Small intestine (tissue), 7 donors: ENCODE measurements at regions not wholly inside any gene's neighbourhood (a gene's known extent, or its start where the extent isn't known, plus 50 kb on each side); places are given as distances from the start of the nearest gene placed in this dataset.

Experiments used
- DNase-seq, 2 donors: peaks; one replicate each; pipeline versions ENCODE4 v3.0.0 to v3.0.0-alpha.2; 2013
- FAIRE-seq: peaks from 2 replicates; lab custom pipeline; 2012; peaks lifted over from hg19 to GRCh38; lab: Jason Lieb, UNC
- H3K27ac ChIP-seq, 3 donors: one replicate each; pipeline ENCODE4 v1.5.1; 2013; ENCODE audit warnings: low read length in 2 of 3, mild to moderate bottlenecking in 2 of 3, control low read depth in 1 of 3, inconsistent platforms in 1 of 3, low read depth in 1 of 3, moderate library complexity in 1 of 3
- H3K27me3 ChIP-seq, 3 donors: one replicate each; pipeline ENCODE4 v1.6.1; 2013; ENCODE audit warnings: low read length in 3 of 3, inconsistent platforms in 1 of 3; ENCODE audit not compliant: control insufficient read depth in 3 of 3, insufficient read depth in 3 of 3
- H3K36me3 ChIP-seq, 3 donors: one replicate each; pipeline ENCODE4 v1.6.1; 2013; ENCODE audit warnings: low read length in 3 of 3, inconsistent platforms in 1 of 3, low read depth in 1 of 3, mild to moderate bottlenecking in 1 of 3, moderate library complexity in 1 of 3; ENCODE audit not compliant: control insufficient read depth in 3 of 3, insufficient read depth in 2 of 3
- H3K4me1 ChIP-seq, 3 donors: one replicate each; pipeline ENCODE4 v1.6.1; 2013; ENCODE audit warnings: low read length in 2 of 3, inconsistent platforms in 1 of 3, low read depth in 1 of 3, mild to moderate bottlenecking in 1 of 3, moderate library complexity in 1 of 3; ENCODE audit not compliant: control insufficient read depth in 3 of 3, insufficient read depth in 2 of 3
- H3K4me3 ChIP-seq, 3 donors: one replicate each; pipeline ENCODE4 v1.5.1; 2013; ENCODE audit warnings: low read length in 3 of 3, control low read depth in 1 of 3, inconsistent platforms in 1 of 3, low read depth in 1 of 3, mild to moderate bottlenecking in 1 of 3, moderate library complexity in 1 of 3
- H3K9me3 ChIP-seq, 2 donors: one replicate each; pipeline ENCODE4 v1.6.1; 2013; ENCODE audit warnings: low read depth in 1 of 2, low read length in 1 of 2; ENCODE audit not compliant: control insufficient read depth in 2 of 2, insufficient read depth in 1 of 2
- WGBS, 3 donors: extraction: QIAGEN DNeasy Blood & Tissue Kit; methylation state at CpG; one replicate each; pipeline ENCODE4 v1.1.7; 2013; 5-methylcytosine and 5-hydroxymethylcytosine counted together
- donor health status: healthy with polysubstance abuse.
- donor health status: control.
- donor health status: control.
- donor health status: Bipolar disorder and iron deficiency.
- donor health status: healthy.

DNA sequence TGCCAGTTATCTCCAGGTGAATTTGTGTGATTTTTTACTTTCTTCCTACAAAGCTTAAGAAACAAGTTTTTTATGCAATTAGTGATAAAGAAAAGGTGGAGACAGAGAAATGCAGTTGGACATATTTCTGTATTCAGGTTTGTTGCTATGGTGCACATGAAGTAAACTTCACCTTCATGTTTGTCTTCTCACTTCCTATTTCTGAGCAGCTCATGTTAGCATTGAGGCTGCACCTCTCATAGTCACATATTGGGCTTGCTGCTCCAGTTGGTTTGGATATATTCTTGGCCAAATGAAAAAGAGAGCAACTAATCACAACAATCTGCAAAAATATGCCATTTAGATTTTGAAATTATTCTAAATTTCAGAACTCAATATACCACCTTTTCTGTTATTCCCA, 475.6 kb upstream of the ZWINT start:
- H3K4me3 ChIP-seq: no peak overlapping the region
- no peak for FAIRE-seq

DNA sequence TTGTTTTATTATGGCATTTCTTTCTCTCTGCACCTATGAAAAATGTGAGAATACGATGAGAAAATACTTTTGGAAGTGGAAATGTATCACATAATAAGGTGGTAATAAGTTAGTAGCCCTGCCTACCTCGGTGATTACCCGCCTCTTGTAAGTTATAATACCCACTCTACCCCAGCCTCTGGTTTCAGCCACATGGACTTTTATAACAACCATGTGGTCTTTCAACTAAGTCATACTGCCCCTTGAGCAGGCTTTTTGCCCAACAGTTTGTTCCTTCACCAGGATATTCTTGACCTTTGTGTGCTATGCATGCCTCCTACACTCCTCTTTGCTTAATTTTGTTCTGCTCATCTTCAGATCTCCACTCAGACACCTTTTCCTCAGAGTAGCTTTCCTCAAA, 470.6 kb upstream of the ZWINT start:
- Histone ChIP-seq H3K4me1 (no peaks in the 10 kb centered on the region), H3K27me3 (no peaks in the 10 kb centered on the region), H3K4me3 (no peak overlapping the region), H3K9me3 (no peaks in the 10 kb centered on the region), H3K36me3 (no peaks in the 10 kb centered on the region), H3K27ac (no peak overlapping the region)
- no peak for DNase-seq
- no peak for FAIRE-seq
- WGBS, 3 donors: 45 to 57% (median 47%) methylated on average over 3 of the region's 3 CpGs

More for the DNA sequence above, 475.6 kb upstream of the ZWINT start:
- Histone ChIP-seq H3K27me3 (no peaks in the 10 kb centered on the region), H3K9me3 (no peaks in the 10 kb centered on the region), H3K27ac (no peak overlapping the region), H3K4me1 (no peaks in the 10 kb centered on the region), H3K36me3 (no peaks in the 10 kb centered on the region)
- DNase-seq: no peak

DNA sequence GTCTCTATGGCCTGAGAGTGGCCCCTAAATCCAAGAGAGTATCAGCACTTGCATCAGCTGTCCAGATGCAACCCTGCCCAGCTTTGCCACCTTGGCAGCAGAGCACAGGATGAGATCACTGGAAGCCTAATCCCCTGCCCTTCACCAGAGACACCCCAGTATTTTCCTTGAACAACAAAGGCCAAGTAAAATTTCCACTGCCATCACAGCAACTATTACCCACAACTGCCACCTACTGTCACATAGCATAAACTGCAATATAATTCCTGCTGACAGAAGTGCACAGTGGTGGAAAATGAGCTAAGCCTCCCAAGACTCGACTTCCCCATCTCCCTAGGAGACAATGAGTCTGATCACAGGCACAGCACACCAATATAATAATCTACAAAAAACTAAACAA, 462.8 kb upstream of the ZWINT start:
- Histone ChIP-seq H3K27me3 (no peaks in the 10 kb centered on the region), H3K27ac (no peak overlapping the region), H3K4me3 (no peak overlapping the region), H3K36me3 (no peaks in the 10 kb centered on the region), H3K4me1 (no peaks in the 10 kb centered on the region), H3K9me3 (peaks cover 2 to 27% of the 10 kb centered on the region in 2 donors)
- DNase-seq (no peak), FAIRE-seq (no peak)
- WGBS, 3 donors: 18 to 32% (median 28%) methylated on average over 1 of the region's 1 CpG

DNA sequence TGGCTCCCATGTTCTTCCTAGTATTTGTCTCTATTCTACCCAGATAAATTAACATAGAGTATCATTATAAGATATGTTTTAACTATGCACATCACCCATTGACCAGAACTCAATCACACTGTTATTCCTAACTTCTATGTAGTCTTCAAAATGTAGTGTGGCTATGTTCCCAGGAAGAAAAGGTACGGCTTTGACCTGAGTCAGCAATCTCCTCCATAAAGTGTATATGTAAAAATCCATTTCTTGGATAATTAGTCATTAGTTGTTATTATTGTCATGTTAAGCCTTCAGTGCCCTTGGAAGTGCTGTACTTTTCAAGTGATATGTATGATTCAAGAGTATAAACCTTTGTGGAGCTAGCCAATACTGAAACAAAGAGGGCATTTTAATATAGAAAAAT, 444.0 kb upstream of the ZWINT start:
- no peak for DNase-seq
- WGBS, 3 donors: 0 to 41% (median 35%) methylated on average over 1 of the region's 1 CpG

DNA sequence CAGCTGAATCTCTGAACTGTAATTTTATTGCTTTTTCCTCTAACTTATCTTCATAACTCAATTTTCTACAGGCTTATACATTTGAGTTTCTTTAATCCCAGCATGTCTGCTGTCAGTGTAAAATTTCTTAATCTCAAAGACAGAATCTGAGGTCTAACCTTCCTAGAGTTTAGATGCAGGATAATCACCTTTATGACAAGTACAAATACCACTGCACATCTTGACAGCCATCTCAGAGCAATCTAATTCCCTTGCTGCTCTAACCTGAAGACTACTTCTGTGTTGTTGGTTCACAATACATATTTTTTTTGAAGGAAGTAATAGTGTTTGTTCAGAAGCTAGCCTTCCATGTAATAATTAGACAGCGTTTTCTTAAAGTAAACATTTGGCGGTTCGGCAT, 424.2 kb upstream of the ZWINT start:
- H3K4me1 ChIP-seq: no peaks in the 10 kb centered on the region
- no peaks in the 10 kb centered on the region for H3K36me3 ChIP-seq
- H3K27me3 ChIP-seq: no peaks in the 10 kb centered on the region
- 44 to 63% (median 53%) methylated on average over 3 of the region's 3 CpGs for WGBS, 3 donors
- H3K27ac ChIP-seq: no peak overlapping the region
- DNase-seq (no peak), FAIRE-seq (no peak)
- H3K9me3 ChIP-seq: no peaks in the 10 kb centered on the region
- H3K4me3 ChIP-seq: no peak overlapping the region

More for the DNA sequence above, 444.0 kb upstream of the ZWINT start:
- no peaks in the 10 kb centered on the region for H3K36me3 ChIP-seq
- peaks cover 0 to 3% of the 10 kb centered on the region in 2 donors for H3K9me3 ChIP-seq
- no peak overlapping the region for H3K27ac ChIP-seq
- no peaks in the 10 kb centered on the region for H3K27me3 ChIP-seq
- FAIRE-seq: no peak
- no peak overlapping the region for H3K4me3 ChIP-seq
- H3K4me1 ChIP-seq: no peaks in the 10 kb centered on the region

DNA sequence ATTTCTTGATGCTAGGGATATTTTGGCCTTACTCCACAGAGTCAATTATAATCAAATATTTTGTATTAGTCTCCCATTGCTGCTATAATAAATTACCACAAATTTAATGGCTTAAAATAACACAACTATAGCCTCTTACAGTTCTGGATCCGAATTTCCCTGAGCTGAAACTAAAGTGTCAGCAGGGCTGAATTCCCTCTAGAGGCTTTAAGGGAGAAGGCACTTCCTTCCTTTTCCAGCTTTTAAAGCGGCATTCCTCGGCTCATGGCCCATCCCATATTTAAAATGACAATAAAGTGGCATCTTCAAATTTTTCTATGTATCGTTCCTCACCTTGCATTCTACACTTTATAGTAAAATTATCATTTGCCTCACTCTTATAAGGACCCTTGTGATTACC, 421.4 kb upstream of the ZWINT start:
- H3K27me3 ChIP-seq: no peaks in the 10 kb centered on the region
- 37 to 48% (median 41%) methylated on average over 4 of the region's 4 CpGs for WGBS, 3 donors
- FAIRE-seq (no peak), DNase-seq (no peak)
- H3K4me1 ChIP-seq: no peaks in the 10 kb centered on the region
- no peaks in the 10 kb centered on the region for H3K36me3 ChIP-seq
- no peak overlapping the region for H3K4me3 ChIP-seq
- no peaks in the 10 kb centered on the region for H3K9me3 ChIP-seq
- no peak overlapping the region for H3K27ac ChIP-seq

DNA sequence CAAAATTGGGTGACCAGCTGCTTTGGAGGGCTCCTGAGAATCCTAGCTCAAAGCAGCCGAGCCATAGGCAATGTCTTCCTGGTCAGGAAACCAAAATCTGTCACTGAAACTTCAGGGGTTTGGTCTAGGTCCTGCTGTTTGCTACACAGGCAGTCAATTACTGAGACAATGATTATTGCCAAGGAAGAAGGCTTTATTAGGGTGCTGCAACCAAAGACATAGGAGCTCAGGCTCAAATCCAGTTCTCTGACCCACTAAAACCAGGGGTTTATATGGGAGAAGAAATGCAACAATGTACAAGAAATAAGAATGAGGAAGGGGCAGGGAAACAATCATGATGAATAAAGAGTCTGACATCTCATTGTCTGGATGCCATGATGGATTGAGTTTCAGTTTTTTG, 410.3 kb upstream of the ZWINT start:
- no peaks in the 10 kb centered on the region for H3K4me1 ChIP-seq
- H3K4me3 ChIP-seq: no peak overlapping the region
- no peak for FAIRE-seq
- H3K27ac ChIP-seq: no peak overlapping the region
- no peaks in the 10 kb centered on the region for H3K36me3 ChIP-seq
- 33 to 53% (median 45%) methylated on average over 1 of the region's 1 CpG for WGBS, 3 donors
- peaks cover 0 to 14% of the 10 kb centered on the region in 2 donors for H3K9me3 ChIP-seq
- H3K27me3 ChIP-seq: no peaks in the 10 kb centered on the region
- DNase-seq: no peak

DNA sequence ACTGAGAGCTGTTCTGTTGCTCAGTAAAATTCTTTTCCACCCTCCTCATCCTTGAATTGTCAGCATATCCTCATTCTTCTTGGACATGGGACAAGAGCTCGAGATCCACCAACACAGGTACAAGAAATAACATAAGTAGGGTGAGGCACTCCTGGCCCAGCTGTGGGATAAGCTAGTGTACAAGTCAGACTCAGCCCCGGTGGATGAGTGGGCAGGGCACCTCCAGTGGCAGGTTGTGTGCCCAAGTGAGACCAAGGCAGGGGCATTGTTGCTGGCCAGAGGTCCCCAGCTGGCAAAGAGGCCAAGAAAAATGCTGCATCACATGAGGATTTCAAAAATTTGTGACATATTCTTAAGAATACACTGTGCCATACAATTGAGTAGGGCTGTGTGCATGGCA, 402.0 kb upstream of the ZWINT start:
- WGBS, 3 donors: 52 to 64% (median 58%) methylated on average over 2 of the region's 2 CpGs
- no peaks in the 10 kb centered on the region for H3K4me1 ChIP-seq
- no peak for DNase-seq
- H3K9me3 ChIP-seq: peaks cover 0 to 9% of the 10 kb centered on the region in 2 donors
- no peaks in the 10 kb centered on the region for H3K36me3 ChIP-seq
- no peaks in the 10 kb centered on the region for H3K27me3 ChIP-seq
- H3K27ac ChIP-seq: no peak overlapping the region
- FAIRE-seq: no peak
- H3K4me3 ChIP-seq: no peak overlapping the region

DNA sequence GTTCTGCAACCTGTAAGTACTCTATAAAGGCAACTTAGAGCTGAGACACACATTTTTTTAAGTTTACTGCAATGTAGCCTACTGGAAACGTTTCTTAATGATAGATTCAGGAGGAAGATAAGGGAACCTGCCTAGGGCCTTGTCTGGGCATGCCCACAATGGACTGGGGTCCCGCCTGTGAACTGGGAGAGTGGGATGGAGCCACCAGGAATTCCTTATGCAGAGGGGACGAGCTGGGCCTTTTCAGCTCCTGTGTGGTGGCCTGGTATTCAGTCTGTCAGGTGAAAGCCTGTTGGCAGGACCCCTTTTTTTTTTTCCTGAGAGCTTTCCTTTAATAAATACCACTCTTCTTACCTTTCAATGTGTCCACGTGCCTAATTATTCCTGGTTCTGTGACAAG, 384.4 kb upstream of the ZWINT start:
- Histone ChIP-seq H3K27ac (no peak overlapping the region), H3K4me1 (no peaks in the 10 kb centered on the region), H3K27me3 (no peaks in the 10 kb centered on the region), H3K4me3 (no peak overlapping the region), H3K9me3 (no peaks in the 10 kb centered on the region), H3K36me3 (no peaks in the 10 kb centered on the region)
- FAIRE-seq: no peak
- WGBS, 3 donors: 35 to 53% (median 36%) methylated on average over 4 of the region's 4 CpGs
- DNase-seq: no peak
